GM21737 (cell line): ENCODE measurements at regions not wholly inside any gene's neighbourhood (a gene's known extent, or its start where the extent isn't known, plus 50 kb on each side); places are given as distances from the start of the nearest gene placed in this dataset.
"Not testable (repeated sequence)": the region's sequence is repeated elsewhere in the genome, so short reads cannot be mapped to it uniquely, and the experiment has no call there.

Experiments
- ATAC-seq: cut with Tn5 transposase; IDR thresholded peaks from one replicate; pipeline ENCODE4 v1.9.1; 2021; ENCODE audit warnings: mild to moderate bottlenecking, moderate library complexity; ENCODE audit not compliant: unreplicated experiment

- no peak for ATAC-seq
Observed at GRCh38 chr5:6321078-6321477, 57.3 kb downstream of the MED10 start.

GRCh38 chr5:6319116-6319515, 59.2 kb downstream of the MED10 start:
- no peak for ATAC-seq

- ATAC-seq: no peak
Observed at GRCh38 chr5:6317116-6317798, 61.1 kb downstream of the MED10 start.

- ATAC-seq: no peak
Observed at GRCh38 chr5:6315580-6315979, 62.8 kb downstream of the MED10 start.

GRCh38 chr5:6311568-6312501, 66.5 kb downstream of the MED10 start:
- no peak for ATAC-seq

- no peak for ATAC-seq
Observed at GRCh38 chr5:6309949-6310348, 68.4 kb downstream of the MED10 start.

- ATAC-seq: no peak
Observed at GRCh38 chr5:6308683-6309082, 69.7 kb downstream of the MED10 start.

- ATAC-seq: no peak
Observed at GRCh38 chr5:6307304-6307703, 71.0 kb downstream of the MED10 start.

- ATAC-seq: no peak
Observed at GRCh38 chr5:6305853-6306252, 72.5 kb downstream of the MED10 start.

GRCh38 chr5:6302684-6303083, 75.7 kb downstream of the MED10 start:
- ATAC-seq: no peak

- ATAC-seq: no peak
Observed at GRCh38 chr5:6302075-6302474, 76.3 kb downstream of the MED10 start.

- ATAC-seq: no peak
Observed at GRCh38 chr5:6296524-6296923, 81.8 kb downstream of the MED10 start.

- ATAC-seq: no peak
Observed at GRCh38 chr5:6291961-6292360, 86.4 kb downstream of the MED10 start.

GRCh38 chr5:6289239-6289638, 89.1 kb downstream of the MED10 start:
- ATAC-seq: no peak

GRCh38 chr5:6287176-6287575, 91.2 kb downstream of the MED10 start:
- no peak for ATAC-seq

GRCh38 chr5:6286404-6286803, 91.9 kb downstream of the MED10 start:
- ATAC-seq: no peak

GRCh38 chr5:6284491-6284890, 93.9 kb downstream of the MED10 start:
- not testable (repeated sequence) for ATAC-seq

- ATAC-seq: no peak
Observed at GRCh38 chr5:6282352-6282751, 96.0 kb downstream of the MED10 start.

GRCh38 chr5:6281818-6282217, 96.5 kb downstream of the MED10 start:
- no peak for ATAC-seq

- ATAC-seq: no peak
Observed at GRCh38 chr5:6280425-6281100, 97.8 kb downstream of the MED10 start.

GRCh38 chr5:6279607-6280006, 98.7 kb downstream of the MED10 start:
- no peak for ATAC-seq
